Posterior vena cava (tissue), 2 donors: ENCODE measurements at regions not wholly inside any gene's neighbourhood (a gene's known extent, or its start where the extent isn't known, plus 50 kb on each side); places are given as distances from the start of the nearest gene placed in this dataset.

Experiments
- DNase-seq: peaks from one replicate; pipeline ENCODE4 v3.0.0-alpha.2; 2020; ENCODE audit warnings: low spot score
- intact Hi-C, 2 donors: fragments of 100-400 bp; cut with DNase I; formaldehyde crosslinking; loops; one replicate each; pipeline versions ENCODE4 v1.14.1 to v1.14.2; 2022 to 2023
- donor health status: DM: yes; HTN: yes; CAD: no.
- donor health status: DM: yes; HTN: yes; CAD: no.

GRCh38 chr3:124084022-124084881 is 92.3 kb upstream of the ROPN1 start:
- intact Hi-C loops, result loop anchor here in 1 of 2 donors (10.0 kb wide), 1 partner anchor 191 kb away; no protein-coding TSS in a partner anchor

GRCh38 chr3:124088801-124089200 is 96.9 kb upstream of the ROPN1 start:
- intact Hi-C loops, result loop anchor here in 1 of 2 donors (10.0 kb wide), 1 partner anchor 186 kb away; no protein-coding TSS in a partner anchor
- no peak for DNase-seq

More at GRCh38 chr3:124084022-124084881, 92.3 kb upstream of the ROPN1 start:
- DNase-seq, result no peak

DNA sequence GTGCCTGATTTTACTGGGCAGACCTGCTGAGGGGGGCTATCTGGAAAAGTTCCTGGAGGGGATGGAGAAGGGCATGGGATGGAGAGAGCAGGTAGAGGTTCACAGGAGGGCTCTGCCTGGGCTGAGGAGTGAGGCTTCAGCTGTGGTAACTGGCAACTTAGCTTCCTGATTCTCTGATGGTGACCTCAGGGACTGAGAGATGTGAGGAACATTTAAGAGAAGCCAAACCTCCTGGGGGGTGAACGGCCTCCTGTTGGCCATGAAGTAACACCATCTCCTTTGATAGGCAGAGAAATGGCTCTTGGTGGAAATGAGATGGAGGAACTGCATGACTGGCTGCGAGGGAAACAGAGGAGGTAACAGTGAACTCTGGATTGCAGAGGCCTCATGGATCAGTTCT is 97.3 kb upstream of the ROPN1 start:
- no peak for DNase-seq
- intact Hi-C loops, result loop anchor here in 1 of 2 donors (10.0 kb wide), 1 partner anchor 186 kb away; no protein-coding TSS in a partner anchor

- DNase-seq, result no peak
- intact Hi-C loops, result no loop called here
Observed at GRCh38 chr3:124091716-124092115, 99.8 kb upstream of the ROPN1 start.

DNA sequence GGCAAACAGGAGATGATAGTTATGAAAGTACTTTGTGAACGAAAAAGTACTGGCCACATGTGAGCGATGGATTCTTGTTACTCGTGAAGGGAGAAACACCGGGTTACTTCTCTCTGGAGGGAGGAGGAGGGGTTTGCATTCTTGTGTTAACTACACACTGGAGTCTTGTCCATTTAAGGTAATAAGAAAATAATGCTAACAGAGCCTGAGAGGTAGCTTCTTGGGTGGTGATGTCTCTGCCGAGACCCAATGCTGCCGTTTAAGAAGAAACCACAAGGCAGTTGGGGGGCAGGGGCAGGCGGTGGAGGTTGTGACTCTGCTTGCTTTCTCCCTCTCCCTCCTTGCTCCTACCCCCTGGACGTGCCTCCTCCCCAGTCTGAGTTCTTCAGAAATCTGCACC is 100.9 kb upstream of the ROPN1 start:
- intact Hi-C loops, result no loop called here
- DNase-seq, result no peak

DNA sequence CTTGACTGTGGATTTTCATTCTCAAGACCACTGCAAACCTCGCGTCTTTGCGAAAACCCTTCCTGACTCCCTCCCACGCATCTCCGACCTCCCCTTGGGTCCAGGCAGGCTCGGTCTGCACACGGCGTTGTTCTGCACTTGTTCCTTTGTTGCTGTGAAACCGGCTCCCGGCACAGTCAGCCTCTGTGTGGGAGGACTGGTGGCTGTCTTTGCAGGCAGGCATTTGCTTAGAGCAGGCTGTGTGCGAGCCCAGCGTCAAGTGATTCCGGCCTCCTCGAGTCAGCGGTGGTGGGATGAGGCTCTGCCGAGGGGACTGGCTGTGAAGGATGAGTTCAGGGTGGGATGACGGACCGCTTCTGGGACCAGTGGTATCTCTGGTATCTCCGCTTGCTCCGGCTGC is 102.6 kb upstream of the ROPN1 start:
- no peak for DNase-seq
- intact Hi-C loops, result no loop called here

DNA sequence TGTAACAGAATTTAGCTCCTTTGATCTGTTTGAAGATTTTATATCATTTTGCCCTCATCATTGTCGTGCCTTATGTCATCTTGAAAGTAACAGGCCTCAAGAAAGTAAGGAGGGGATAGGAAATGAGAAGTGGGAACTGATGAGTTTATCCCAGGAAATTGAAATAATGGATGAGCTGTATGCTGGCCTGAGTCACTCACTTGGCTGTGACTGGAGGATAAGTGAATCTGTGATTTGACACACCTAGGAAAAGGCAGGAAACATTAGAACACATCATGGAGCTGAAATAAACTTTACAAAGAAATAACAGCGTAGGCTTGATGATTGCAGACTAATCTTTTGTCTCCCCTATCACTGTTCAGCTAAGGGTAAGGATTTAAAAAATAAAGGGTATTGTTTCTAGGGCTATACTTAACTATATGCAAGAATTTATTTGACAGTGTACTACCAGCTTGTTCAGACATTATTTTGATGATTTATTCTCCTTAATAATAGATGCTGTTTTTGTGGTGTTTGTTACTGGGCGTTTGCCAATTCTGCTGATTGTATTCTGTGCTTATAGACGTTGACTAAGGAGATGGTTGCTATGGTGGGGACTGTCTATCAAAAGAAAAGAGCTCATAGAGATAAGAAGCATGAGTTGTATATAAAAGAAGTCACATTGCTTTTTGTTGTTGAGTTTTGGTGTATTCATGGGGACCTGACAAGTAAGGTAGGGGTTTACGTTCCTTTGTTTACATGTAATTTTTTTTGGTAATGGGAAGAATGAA is 105.6 kb upstream of the ROPN1 start:
- intact Hi-C loops, result no loop called here
- DNase-seq, result no peak

- DNase-seq, result no peak
- intact Hi-C loops, result no loop called here
Observed at GRCh38 chr3:124101643-124102042, 109.7 kb upstream of the ROPN1 start.

GRCh38 chr3:124107104-124107890 is 115.4 kb upstream of the ROPN1 start:
- no peak for DNase-seq
- intact Hi-C loops, result no loop called here

GRCh38 chr3:124108446-124108845 is 116.5 kb upstream of the ROPN1 start:
- intact Hi-C loops, result no loop called here
- DNase-seq, result no peak

- intact Hi-C loops, result no loop called here
- DNase-seq, result no peak
Observed at GRCh38 chr3:124113485-124113884, 121.6 kb upstream of the ROPN1 start.

- no peak for DNase-seq
- intact Hi-C loops, result no loop called here
Observed at GRCh38 chr3:124115279-124115678, 123.4 kb upstream of the ROPN1 start.

GRCh38 chr3:124115956-124116355 is 124.0 kb upstream of the ROPN1 start:
- intact Hi-C loops, result no loop called here
- no peak for DNase-seq

DNA sequence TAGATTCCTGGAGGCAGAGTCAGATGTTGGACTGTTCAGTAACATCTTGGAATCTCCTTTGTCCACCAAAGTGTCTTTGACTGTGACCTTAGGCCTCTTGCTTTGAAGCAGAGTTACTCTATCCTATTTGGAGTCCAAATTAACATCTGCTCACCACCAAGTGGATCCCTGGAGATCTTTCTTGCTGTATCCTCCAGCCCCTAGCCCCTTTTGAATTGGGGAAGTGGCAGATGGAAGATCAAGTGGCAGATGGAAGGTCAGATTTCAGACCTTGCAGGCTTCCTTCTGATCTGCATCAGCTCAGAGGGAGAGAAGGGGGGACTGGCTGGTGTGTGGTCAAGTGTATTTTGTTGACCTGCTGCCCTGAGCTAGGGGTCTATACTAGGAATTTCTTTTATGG is 125.0 kb upstream of the ROPN1 start:
- intact Hi-C loops, result no loop called here
- no peak for DNase-seq

- intact Hi-C loops, result no loop called here
- no peak for DNase-seq
Observed at GRCh38 chr3:124117486-124117885, 125.6 kb upstream of the ROPN1 start.

DNA sequence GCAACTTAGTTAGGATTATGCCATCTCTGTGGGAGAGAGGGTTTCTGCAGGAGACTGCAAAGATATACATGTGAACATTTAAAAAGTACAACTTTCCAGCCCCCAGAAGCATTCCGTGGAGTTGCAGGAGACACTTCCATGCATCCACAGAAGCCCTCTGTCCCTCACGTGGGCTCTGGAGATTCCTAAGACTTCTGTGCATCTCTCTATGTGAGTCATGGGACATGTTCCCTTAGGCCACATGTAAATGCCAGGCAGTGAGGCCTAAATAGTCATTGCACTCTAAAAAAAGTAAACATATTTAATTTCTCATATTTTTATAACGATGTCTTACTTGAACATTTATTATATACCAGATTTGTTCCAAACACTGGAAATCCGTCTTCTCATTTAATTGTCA is 126.5 kb upstream of the ROPN1 start:
- intact Hi-C loops, result no loop called here
- DNase-seq, result no peak

DNA sequence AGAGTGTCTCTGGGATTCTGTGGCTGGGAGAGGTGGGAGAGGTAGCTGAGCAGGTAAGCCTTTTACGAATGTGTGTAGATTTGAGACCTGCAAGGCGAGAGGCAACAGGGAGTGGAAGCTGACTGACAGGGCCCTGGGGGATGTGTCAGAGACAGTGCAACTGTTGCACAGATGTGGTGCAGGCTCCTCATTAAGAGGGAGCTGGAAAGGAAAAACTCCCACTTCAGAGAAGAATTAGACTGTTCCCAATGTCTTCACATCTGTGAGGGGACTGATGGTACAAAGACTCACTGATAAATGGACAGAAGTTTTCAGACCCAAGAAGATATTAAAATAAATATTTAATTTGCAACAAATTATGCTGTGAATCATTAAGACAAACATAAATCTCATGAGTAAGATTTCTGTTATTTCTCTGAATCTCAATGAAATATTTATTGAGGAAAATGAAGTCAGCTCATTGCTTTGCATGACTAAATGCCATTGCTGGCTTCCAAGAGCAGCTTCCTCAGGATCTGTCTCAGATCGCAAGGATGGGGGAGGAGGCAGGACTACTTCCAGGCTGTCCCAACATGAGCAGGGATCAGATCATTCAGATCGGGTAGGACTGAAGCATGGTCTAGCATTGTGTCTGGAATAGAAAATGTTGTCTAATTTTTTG is 127.3 kb upstream of the ROPN1 start:
- DNase-seq, result no peak
- intact Hi-C loops, result no loop called here

- intact Hi-C loops, result no loop called here
- DNase-seq, result no peak
Observed at GRCh38 chr3:124121379-124122312, 129.7 kb upstream of the ROPN1 start.
